HAP-1 (cell line): ENCODE measurements at regions not wholly inside any gene's neighbourhood (a gene's known extent, or its start where the extent isn't known, plus 50 kb on each side); places are given as distances from the start of the nearest gene placed in this dataset.
"Not testable (repeated sequence)": the region's sequence is repeated elsewhere in the genome, so short reads cannot be mapped to it uniquely, and the experiment has no call there.

ENCODE experiments used
- DNase-seq, 2 experiments: peaks; one replicate each; pipeline ENCODE4 v3.0.0-alpha.2; 2016 to 2020; ENCODE audit warnings: low spot score in 2 of 2
- H3K27me3 ChIP-seq: fragments of 250-450 bp; sonication (Bioruptor Pico); 2 replicates; pipeline ENCODE4 v1.5.1; 2020; ENCODE audit warnings: low read depth, mild to moderate bottlenecking, moderate library complexity
- H3K36me3 ChIP-seq: fragments of 250-450 bp; sonication (Bioruptor Pico); replicated peaks from 2 replicates; pipeline ENCODE4 v1.5.1; 2020; ENCODE audit warnings: mild to moderate bottlenecking
- H3K4me1 ChIP-seq: fragments of 250-450 bp; sonication (Bioruptor Pico); 2 replicates; pipeline ENCODE4 v1.5.1; 2020; ENCODE audit warnings: mild to moderate bottlenecking
- H3K4me3 ChIP-seq: fragments of 250-450 bp; sonication (Bioruptor Pico); 2 replicates; pipeline ENCODE4 v1.5.1; 2020; ENCODE audit warnings: mild to moderate bottlenecking, moderate library complexity
- H3K9me3 ChIP-seq: fragments of 250-450 bp; sonication (Bioruptor Pico); 2 replicates; pipeline ENCODE4 v1.5.1; 2020; ENCODE audit warnings: mild to moderate bottlenecking, moderate library complexity
- in situ Hi-C: fragments of 300-500 bp; cut with MboI; formaldehyde crosslinking; loops from 3 replicates; pipeline ENCODE4 v1.14.3; 2020; ENCODE audit warnings: low sequenced_read_pairs, inconsistent platforms, mixed read lengths

GRCh38 chr17:64713786-64714185, 51.7 kb upstream of the SMURF2 start:
- in situ Hi-C loops, H3K4me1 ChIP-seq, H3K9me3 ChIP-seq, H3K4me3 ChIP-seq, H3K27me3 ChIP-seq, DNase-seq, H3K36me3 ChIP-seq: not testable (repeated sequence)

GRCh38 chr17:64712557-64713351, 50.6 kb upstream of the SMURF2 start:
- H3K4me1 ChIP-seq, H3K9me3 ChIP-seq, DNase-seq, H3K27me3 ChIP-seq, H3K4me3 ChIP-seq, H3K36me3 ChIP-seq, in situ Hi-C loops: not testable (repeated sequence)
